Uterus (tissue), 3 donors: ENCODE measurements at regions not wholly inside any gene's neighbourhood (a gene's known extent, or its start where the extent isn't known, plus 50 kb on each side); places are given as distances from the start of the nearest gene placed in this dataset.

Experiments used
- DNase-seq, 2 donors: peaks; one replicate each; pipeline ENCODE4 v3.0.0-alpha.2; 2019 to 2020
- H3K27ac ChIP-seq, 2 donors: fragments of 200-600 bp; sonication (generic); 1 replicate in 1 of 2; 2 replicates in 1 of 2; pipeline ENCODE4 v1.5.1; 2016 to 2018
- H3K27me3 ChIP-seq, 2 donors: fragments of 200-600 bp; sonication (generic); one replicate each; pipeline ENCODE4 v1.5.1; 2018 to 2019; ENCODE audit warnings: control low read depth in 1 of 2
- H3K36me3 ChIP-seq, 2 donors: fragments of 200-600 bp; sonication (generic); one replicate each; pipeline ENCODE4 v1.5.1; 2019; ENCODE audit warnings: control low read depth in 1 of 2
- H3K4me1 ChIP-seq, 2 donors: fragments of 200-600 bp; sonication (generic); one replicate each; pipeline ENCODE4 v1.5.1; 2018 to 2019; ENCODE audit warnings: control low read depth in 1 of 2
- H3K4me3 ChIP-seq, 2 donors: fragments of 200-600 bp; sonication (generic); 1 replicate in 1 of 2; 2 replicates in 1 of 2; pipeline ENCODE4 v1.5.1; 2018 to 2019; ENCODE audit warnings: mild to moderate bottlenecking in 1 of 2
- H3K9me3 ChIP-seq, 2 donors: fragments of 200-600 bp; sonication (generic); one replicate each; pipeline ENCODE4 v1.5.1; 2019; ENCODE audit warnings: control low read depth in 1 of 2
- POLR2A ChIP-seq, 2 donors: fragments of 450-650 bp; IDR thresholded peaks; one replicate each; pipeline ENCODE4 v1.6.1; 2016; ENCODE audit warnings: antibody characterized with exemption in 2 of 2, mild to moderate bottlenecking in 1 of 2, moderate library complexity in 1 of 2
- intact Hi-C: fragments of 100-400 bp; cut with DNase I; formaldehyde crosslinking; loops from one replicate; pipeline ENCODE4 v1.15.1; 2023; ENCODE audit warnings: low total_unique reads
- TF ChIP-seq, protein P1 (sequence below), 4 experiments: fragments of 200-600 bp in 2 of 4; fragments of 450-650 bp in 2 of 4; sonication (generic) in 2 of 4; IDR thresholded peaks; one replicate each; pipeline ENCODE4 v1.5.1; 2016 to 2019; ENCODE audit warnings: antibody characterized with exemption in 4 of 4, mild to moderate bottlenecking in 2 of 4, moderate library complexity in 1 of 4
- donor health status: DM: yes; HTN: yes; CAD: no.

DNA sequence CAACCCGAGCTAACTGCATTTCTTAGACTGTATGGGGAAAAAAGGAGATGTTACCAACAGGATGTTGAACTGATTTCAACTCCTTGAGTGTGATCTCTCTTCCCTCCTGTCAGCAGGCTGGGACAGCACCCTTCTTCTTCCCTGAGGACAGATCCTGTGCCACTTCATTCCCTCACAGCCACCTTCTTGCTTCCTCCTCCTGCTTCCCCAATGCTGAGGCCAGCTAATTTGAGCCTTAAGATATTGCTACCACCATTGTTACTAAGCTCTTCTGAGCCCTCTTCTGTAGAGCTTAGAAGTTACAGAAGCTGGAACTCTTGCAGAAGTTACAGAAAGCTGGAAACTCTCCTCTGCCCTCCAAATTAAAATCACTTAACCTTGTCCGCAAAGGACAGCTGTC, 88.8 kb downstream of the SPTSSA start:
- no peak overlapping the region for H3K27ac ChIP-seq
- H3K4me3 ChIP-seq: no peak overlapping the region
- H3K36me3 ChIP-seq: no peaks in the 10 kb centered on the region
- TF ChIP-seq, protein P1, sequence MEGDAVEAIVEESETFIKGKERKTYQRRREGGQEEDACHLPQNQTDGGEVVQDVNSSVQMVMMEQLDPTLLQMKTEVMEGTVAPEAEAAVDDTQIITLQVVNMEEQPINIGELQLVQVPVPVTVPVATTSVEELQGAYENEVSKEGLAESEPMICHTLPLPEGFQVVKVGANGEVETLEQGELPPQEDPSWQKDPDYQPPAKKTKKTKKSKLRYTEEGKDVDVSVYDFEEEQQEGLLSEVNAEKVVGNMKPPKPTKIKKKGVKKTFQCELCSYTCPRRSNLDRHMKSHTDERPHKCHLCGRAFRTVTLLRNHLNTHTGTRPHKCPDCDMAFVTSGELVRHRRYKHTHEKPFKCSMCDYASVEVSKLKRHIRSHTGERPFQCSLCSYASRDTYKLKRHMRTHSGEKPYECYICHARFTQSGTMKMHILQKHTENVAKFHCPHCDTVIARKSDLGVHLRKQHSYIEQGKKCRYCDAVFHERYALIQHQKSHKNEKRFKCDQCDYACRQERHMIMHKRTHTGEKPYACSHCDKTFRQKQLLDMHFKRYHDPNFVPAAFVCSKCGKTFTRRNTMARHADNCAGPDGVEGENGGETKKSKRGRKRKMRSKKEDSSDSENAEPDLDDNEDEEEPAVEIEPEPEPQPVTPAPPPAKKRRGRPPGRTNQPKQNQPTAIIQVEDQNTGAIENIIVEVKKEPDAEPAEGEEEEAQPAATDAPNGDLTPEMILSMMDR (IDR thresholded peaks at IDR 0.05): no peak
- no peak for TF ChIP-seq POLR2A (IDR thresholded peaks at IDR 0.05)
- H3K4me1 ChIP-seq: no peaks in the 10 kb centered on the region
- DNase-seq: no peak
- intact Hi-C loops: no loop called here
- H3K27me3 ChIP-seq: no peaks in the 10 kb centered on the region
- H3K9me3 ChIP-seq: no peaks in the 10 kb centered on the region

DNA sequence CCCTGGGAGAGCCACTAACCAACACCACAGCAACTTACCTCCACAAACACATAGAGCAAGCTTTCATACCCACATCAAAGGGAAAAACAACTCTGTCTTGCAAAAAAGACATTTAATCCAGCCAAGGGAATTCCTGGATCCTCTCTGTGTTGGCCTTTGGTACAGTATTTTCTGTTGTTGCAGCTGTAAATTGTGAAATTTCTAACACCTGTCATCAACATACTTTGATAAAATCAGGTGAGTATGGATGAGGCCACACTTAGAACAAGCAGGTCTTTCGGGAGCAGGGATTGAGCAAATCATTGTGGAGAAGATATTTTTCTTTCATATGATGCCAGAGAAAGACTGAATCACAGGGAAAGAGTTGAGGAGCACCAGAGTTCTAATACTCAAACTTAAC, 89.3 kb downstream of the SPTSSA start:
- Histone ChIP-seq H3K4me3 (no peak overlapping the region), H3K27me3 (no peaks in the 10 kb centered on the region), H3K4me1 (no peaks in the 10 kb centered on the region), H3K27ac (no peak overlapping the region), H3K36me3 (no peaks in the 10 kb centered on the region), H3K9me3 (no peaks in the 10 kb centered on the region)
- TF ChIP-seq, protein P1 (IDR thresholded peaks at IDR 0.05): no peak
- TF ChIP-seq POLR2A (IDR thresholded peaks at IDR 0.05): no peak
- no peak for DNase-seq
- intact Hi-C loops: no loop called here

DNA sequence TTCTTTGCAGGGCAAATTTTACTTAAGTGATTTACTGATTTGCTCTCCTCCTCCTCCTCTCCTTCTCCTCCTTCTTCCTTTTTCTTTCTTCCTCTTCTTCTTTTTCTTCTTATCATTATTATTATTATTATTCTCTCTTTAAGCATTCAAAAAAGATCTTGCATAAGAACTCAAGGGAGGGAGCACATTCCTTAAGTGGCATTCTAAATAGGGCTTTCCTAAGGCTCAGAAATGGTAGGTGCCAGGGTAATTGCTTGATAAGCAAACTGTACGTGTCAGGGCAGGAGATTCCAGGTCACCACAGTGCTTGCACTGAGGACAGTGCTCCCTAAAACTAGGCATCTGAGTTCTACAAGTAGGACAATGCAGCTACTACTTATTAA, 92.4 kb downstream of the SPTSSA start:
- H3K9me3 ChIP-seq: no peaks in the 10 kb centered on the region
- no peaks in the 10 kb centered on the region for H3K27me3 ChIP-seq
- H3K4me1 ChIP-seq: no peaks in the 10 kb centered on the region
- H3K4me3 ChIP-seq: no peak overlapping the region
- no peak for DNase-seq
- no peaks in the 10 kb centered on the region for H3K36me3 ChIP-seq
- no peak overlapping the region for H3K27ac ChIP-seq
- no peak for TF ChIP-seq POLR2A (IDR thresholded peaks at IDR 0.05)
- TF ChIP-seq, protein P1 (IDR thresholded peaks at IDR 0.05): no peak
- intact Hi-C loops: no loop called here

DNA sequence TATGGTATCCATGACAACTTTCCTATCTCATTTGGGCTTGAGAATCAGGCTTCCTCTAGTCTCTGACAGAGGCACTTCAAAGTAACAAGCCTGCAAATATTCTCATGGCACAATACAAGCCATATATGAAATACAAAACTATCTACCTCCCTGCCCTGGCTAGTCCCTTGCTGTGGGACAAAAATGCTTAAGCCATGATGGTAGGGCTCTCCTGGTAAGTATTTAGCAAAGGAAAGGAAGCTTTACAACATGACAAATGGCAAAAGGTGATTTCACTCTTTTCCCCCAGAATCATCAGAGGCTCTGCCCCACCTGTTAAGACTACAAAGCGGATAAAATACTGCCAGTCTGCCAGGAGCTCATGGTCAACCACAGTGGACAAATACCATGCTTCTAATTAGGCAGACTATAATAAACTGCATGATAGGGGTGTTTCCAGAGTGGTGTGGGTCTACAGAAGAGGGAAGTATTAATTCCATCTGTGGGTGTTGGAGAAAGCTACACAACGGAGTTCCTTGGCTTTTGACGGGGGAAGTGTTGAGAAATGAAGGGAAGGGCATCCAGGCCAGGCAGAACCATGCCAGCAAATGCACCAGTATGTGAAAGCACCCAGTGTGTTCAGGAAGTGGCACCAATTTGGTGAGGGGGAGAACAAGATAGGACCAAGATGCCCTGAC, 92.9 kb downstream of the SPTSSA start:
- no peaks in the 10 kb centered on the region for H3K27me3 ChIP-seq
- TF ChIP-seq, protein P1 (IDR thresholded peaks at IDR 0.05): no peak
- no peak for TF ChIP-seq POLR2A (IDR thresholded peaks at IDR 0.05)
- no peak overlapping the region for H3K27ac ChIP-seq
- no peak overlapping the region for H3K4me3 ChIP-seq
- intact Hi-C loops: no loop called here
- no peaks in the 10 kb centered on the region for H3K36me3 ChIP-seq
- no peak for DNase-seq
- no peaks in the 10 kb centered on the region for H3K4me1 ChIP-seq
- no peaks in the 10 kb centered on the region for H3K9me3 ChIP-seq

DNA sequence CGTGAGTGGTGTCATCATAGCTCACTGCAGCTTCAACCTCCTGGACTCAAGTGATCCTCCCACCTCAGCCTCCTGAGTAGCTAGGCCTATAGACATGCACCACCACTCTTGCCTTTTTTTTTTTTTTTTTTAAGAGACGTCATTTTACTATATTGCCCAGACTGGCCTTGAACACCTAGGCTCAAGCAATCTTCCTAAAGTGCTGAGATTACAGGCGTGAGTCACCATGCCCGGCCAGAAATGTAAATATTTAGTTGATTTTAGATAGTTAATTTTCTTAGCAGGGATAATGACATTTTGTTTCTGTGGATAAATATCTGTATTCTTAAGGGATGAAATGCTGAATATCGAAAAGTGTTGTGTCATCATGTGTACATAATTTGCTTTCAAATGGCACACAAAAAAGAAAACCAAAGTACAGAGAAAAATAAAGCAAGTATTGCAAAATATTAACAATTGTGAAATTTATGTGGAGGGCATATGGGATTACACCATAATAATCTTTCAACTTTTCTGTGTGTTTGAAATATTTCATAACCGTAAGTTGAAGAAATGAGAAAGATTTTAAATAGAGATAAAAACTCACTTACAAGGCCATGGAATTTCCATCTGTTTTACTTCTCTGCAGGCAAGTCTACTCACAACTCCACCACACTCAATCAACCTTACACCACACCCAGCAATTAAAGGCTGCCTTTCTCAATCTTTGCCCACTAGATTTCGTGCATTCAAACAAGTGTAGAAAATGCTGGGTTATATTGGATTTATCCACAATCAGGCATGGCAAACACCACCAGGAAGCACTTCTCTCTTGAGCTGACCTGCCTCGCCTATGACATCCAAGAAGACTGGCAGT, 93.7 kb downstream of the SPTSSA start:
- TF ChIP-seq POLR2A (IDR thresholded peaks at IDR 0.05): no peak
- no peaks in the 10 kb centered on the region for H3K36me3 ChIP-seq
- H3K4me1 ChIP-seq: no peaks in the 10 kb centered on the region
- no peak overlapping the region for H3K4me3 ChIP-seq
- H3K27ac ChIP-seq: no peak overlapping the region
- no peak for DNase-seq
- no peaks in the 10 kb centered on the region for H3K27me3 ChIP-seq
- intact Hi-C loops: no loop called here
- H3K9me3 ChIP-seq: no peaks in the 10 kb centered on the region
